H1 (cell line): ENCODE measurements at regions not wholly inside any gene's neighbourhood (a gene's known extent, or its start where the extent isn't known, plus 50 kb on each side); places are given as distances from the start of the nearest gene placed in this dataset.

Experiments used
- ASH2L ChIP-seq: fragments of 200-600, 300-600 bp; sonication (generic); IDR thresholded peaks from one replicate; pipeline ENCODE4 v1.7.1; 2017; ENCODE audit warnings: low read length
- CHD7 ChIP-seq: fragments of 300-600 bp; sonication (generic); IDR thresholded peaks from 2 replicates; pipeline ENCODE4 v1.7.1; 2012; ENCODE audit warnings: low read length, moderate library complexity, mild to moderate bottlenecking, inconsistent platforms; ENCODE audit not compliant: insufficient replicate concordance
- KDM1A ChIP-seq: fragments of 200-600, 300-600 bp; sonication (generic); IDR thresholded peaks from 2 replicates; pipeline ENCODE4 v1.7.1; 2016; ENCODE audit warnings: mild to moderate bottlenecking, low read length, borderline replicate concordance
- KDM5A ChIP-seq: fragments of 200-600 bp; IDR thresholded peaks from 2 replicates; pipeline ENCODE4 v1.7.1; 2012; ENCODE audit warnings: mild to moderate bottlenecking, low read length, inconsistent platforms, mixed read lengths
- RAD21 ChIP-seq, 2 experiments: IDR thresholded peaks in 1 of 2; conservative IDR thresholded peaks in 1 of 2; 2 replicates each; pipeline ENCODE4 v1.6.1; 2011; ENCODE audit warnings: low read depth in 2 of 2, low read length in 2 of 2, improper control_type of control experiment in 1 of 2, inconsistent platforms in 1 of 2, mild to moderate bottlenecking in 1 of 2, moderate library complexity in 1 of 2
- RBBP5 ChIP-seq: IDR thresholded peaks from 2 replicates; pipeline ENCODE4 v1.7.1; 2012; ENCODE audit warnings: low read depth, mild to moderate bottlenecking, inconsistent platforms, low read length, moderate library complexity, borderline replicate concordance
- SIX5 ChIP-seq: IDR thresholded peaks from 2 replicates; pipeline ENCODE4 v1.6.1; 2011; ENCODE audit warnings: mild to moderate bottlenecking, low read depth, low read length
- SRF ChIP-seq: IDR thresholded peaks from 2 replicates; pipeline ENCODE4 v1.6.1; 2011; ENCODE audit warnings: mild to moderate bottlenecking, low read depth, low read length, moderate library complexity
- TAF1 ChIP-seq: IDR thresholded peaks from 2 replicates; pipeline ENCODE4 v1.6.1; 2011; ENCODE audit warnings: mild to moderate bottlenecking, low read depth, low read length
- YY1 ChIP-seq: IDR thresholded peaks from 2 replicates; pipeline ENCODE4 v1.6.1; 2011; ENCODE audit warnings: low read depth, mild to moderate bottlenecking, low read length

- TF ChIP-seq CHD7, result no peak
- TF ChIP-seq YY1, result no peak
- no peak for TF ChIP-seq KDM1A
- TF ChIP-seq ASH2L, result no peak
- no peak for TF ChIP-seq SRF
- TF ChIP-seq SIX5, result no peak
- no peak for TF ChIP-seq TAF1
- TF ChIP-seq RAD21 (IDR thresholded peaks at IDR 0.05 in 1 of 2, conservative IDR thresholded peaks at IDR 0.05 in 1 of 2; ENCODE audit: low read depth in 2 of 2, low read length in 2 of 2), result no peak
- TF ChIP-seq KDM5A, result no peak
- no peak for TF ChIP-seq RBBP5
- TF ChIP-seq, all 59 proteins: peak for 0
These were observed 239.1 kb upstream of the SLC14A2 start (continued) for GRCh38 chr18:45376193-45376592.
